CD14-positive monocyte (primary cell): ENCODE measurements at regions not wholly inside any gene's neighbourhood (a gene's known extent, or its start where the extent isn't known, plus 50 kb on each side); places are given as distances from the start of the nearest gene placed in this dataset.
A peak's percentile ranks its signal among the peaks of the same experiment; 100 is the strongest.

Source experiments
- DNase-seq, 3 donors: peaks; one replicate each; pipeline ENCODE4 v3.0.0-alpha.2; 2011 to 2022
- H2AFZ ChIP-seq: 2 replicates; pipeline ENCODE4 v1.6.0; 2012; ENCODE audit warnings: mild to moderate bottlenecking, low read depth, low read length, inconsistent platforms; ENCODE audit not compliant: insufficient read depth, poor library complexity, severe bottlenecking
- H3K27ac ChIP-seq, 2 donors: 1 replicate in 1 of 2; 2 replicates in 1 of 2; pipeline ENCODE4 v1.5.1; 2012 to 2013; ENCODE audit warnings: low read length in 2 of 2, control low read depth in 1 of 2, inconsistent platforms in 1 of 2, low read depth in 1 of 2, mild to moderate bottlenecking in 1 of 2
- H3K27me3 ChIP-seq, 2 donors: one replicate each; pipeline versions ENCODE4 v1.6.0 to v1.6.1; 2011 to 2013; ENCODE audit warnings: low read length in 2 of 2; ENCODE audit not compliant: control insufficient read depth in 2 of 2, insufficient read depth in 2 of 2
- H3K36me3 ChIP-seq, 2 donors: replicated peaks in 1 of 2; 1 replicate in 1 of 2; 2 replicates in 1 of 2; pipeline versions ENCODE4 v1.5.1 to v1.6.1; 2012 to 2013; ENCODE audit warnings: low read length in 2 of 2, control low read depth in 1 of 2, inconsistent platforms in 1 of 2, mild to moderate bottlenecking in 1 of 2; ENCODE audit not compliant: insufficient read depth in 2 of 2, control insufficient read depth in 1 of 2
- H3K4me1 ChIP-seq, 2 donors: 1 replicate in 1 of 2; 2 replicates in 1 of 2; pipeline versions ENCODE4 v1.5.1 to v1.6.1; 2012 to 2013; ENCODE audit warnings: low read length in 2 of 2, control low read depth in 1 of 2, inconsistent platforms in 1 of 2, mild to moderate bottlenecking in 1 of 2, moderate library complexity in 1 of 2; ENCODE audit not compliant: insufficient read depth in 2 of 2, control insufficient read depth in 1 of 2
- H3K4me2 ChIP-seq: replicated peaks from 2 replicates; pipeline ENCODE3; 2012; ENCODE audit warnings: low read length, moderate library complexity, mild to moderate bottlenecking; ENCODE audit not compliant: poor library complexity, severe bottlenecking; ENCODE audit errors: extremely low read depth
- H3K4me3 ChIP-seq, 3 experiments: fragments of 200-600 bp in 1 of 3; sonication (generic) in 1 of 3; replicated peaks in 1 of 3; 1 replicate in 2 of 3; 2 replicates in 1 of 3; pipeline ENCODE4 v1.5.1; 2011 to 2013; ENCODE audit warnings: low read length in 3 of 3, mild to moderate bottlenecking in 3 of 3, control low read depth in 2 of 3, low read depth in 2 of 3, inconsistent platforms in 1 of 3, moderate library complexity in 1 of 3
- H3K79me2 ChIP-seq: 2 replicates; pipeline ENCODE4 v1.6.0; 2012; ENCODE audit warnings: mild to moderate bottlenecking, control low read depth, inconsistent platforms, low read length, moderate library complexity; ENCODE audit not compliant: insufficient read depth
- H3K9ac ChIP-seq: 2 replicates; pipeline ENCODE4 v1.6.0; 2017; ENCODE audit warnings: low read length, mild to moderate bottlenecking; ENCODE audit not compliant: insufficient read depth, poor library complexity, severe bottlenecking
- H3K9me3 ChIP-seq, 2 donors: replicated peaks in 1 of 2; 1 replicate in 1 of 2; 2 replicates in 1 of 2; pipeline versions ENCODE4 v1.5.1 to v1.6.1; 2012 to 2013; ENCODE audit warnings: low read length in 2 of 2, control low read depth in 1 of 2; ENCODE audit not compliant: control insufficient read depth in 1 of 2, insufficient read depth in 1 of 2
- H4K20me1 ChIP-seq: 2 replicates; pipeline ENCODE4 v1.6.0; 2012; ENCODE audit warnings: mild to moderate bottlenecking, low read length, control low read depth, moderate library complexity; ENCODE audit not compliant: insufficient read depth
- H3K27ac Mint-ChIP-seq, 7 donors: one replicate each; pipeline ENCODE4 v1.8.0; 2020; ENCODE audit warnings: mild to moderate bottlenecking in 7 of 7, mixed read lengths in 7 of 7, moderate library complexity in 6 of 7, inconsistent platforms in 2 of 7
- H3K27me3 Mint-ChIP-seq, 3 donors: one replicate each; pipeline ENCODE4 v1.8.0; 2021 to 2022; ENCODE audit warnings: low read depth in 3 of 3, mild to moderate bottlenecking in 3 of 3, mixed read lengths in 3 of 3, moderate library complexity in 3 of 3, inconsistent platforms in 1 of 3
- H3K36me3 Mint-ChIP-seq, 2 donors: one replicate each; pipeline ENCODE4 v1.8.0; 2020; ENCODE audit warnings: mixed read lengths in 2 of 2, inconsistent platforms in 1 of 2, mild to moderate bottlenecking in 1 of 2
- H3K4me1 Mint-ChIP-seq: one replicate; pipeline ENCODE4 v1.8.0; 2020; ENCODE audit warnings: mild to moderate bottlenecking, mixed read lengths
- H3K4me3 Mint-ChIP-seq, 2 donors: one replicate each; pipeline ENCODE4 v1.8.0; 2020; ENCODE audit warnings: mild to moderate bottlenecking in 2 of 2, mixed read lengths in 2 of 2, moderate library complexity in 1 of 2
- H3K9me3 Mint-ChIP-seq, 7 donors: one replicate each; pipeline ENCODE4 v1.8.0; 2020 to 2022; ENCODE audit warnings: mixed read lengths in 7 of 7, mild to moderate bottlenecking in 6 of 7, moderate library complexity in 6 of 7, inconsistent platforms in 2 of 7
- WGBS: methylation state at CpG from one replicate; pipeline ENCODE4 v1.1.5; 2013; ENCODE audit warnings: missing lambda C conversion rate; ENCODE audit not compliant: insufficient coverage; 5-methylcytosine and 5-hydroxymethylcytosine counted together
- intact Hi-C, 2 donors: fragments of 100-400 bp; cut with micrococcal nuclease; formaldehyde crosslinking; loops; one replicate each; pipeline versions ENCODE4 v1.15.0 to v1.15.1; 2023
- TF ChIP-seq, protein P1 (sequence below): fragments of 200-600 bp; IDR thresholded peaks from one replicate; pipeline ENCODE4 v1.8.0; 2022; ENCODE audit warnings: antibody characterized with exemption, mild to moderate bottlenecking

DNA sequence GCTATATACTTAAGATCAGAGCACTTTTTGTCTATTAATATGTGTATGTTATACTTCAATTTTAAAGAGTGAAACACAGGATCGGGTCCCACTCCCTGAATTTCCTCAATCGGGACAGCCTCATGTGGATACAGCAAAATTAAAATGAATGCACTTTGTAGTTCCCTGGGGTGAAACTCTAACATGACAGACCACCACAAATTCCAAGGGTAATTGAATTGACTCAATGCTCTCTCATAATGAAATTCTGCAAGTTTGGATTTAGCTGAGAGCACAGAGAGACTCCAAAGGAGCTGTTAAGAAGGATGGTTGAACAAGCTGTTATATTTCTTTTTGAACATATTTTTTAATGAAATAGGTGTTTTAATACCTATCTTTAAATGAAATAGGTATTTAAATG lies 413.6 kb downstream of the GXYLT1 start:
- Mint-ChIP-seq H3K36me3 (no peaks in the 10 kb centered on the region), H3K9me3 (peaks cover 0 to 19% (median 4%) of the 10 kb centered on the region in 7 donors), H3K27me3 (no peaks in the 10 kb centered on the region), H3K4me1 (no peaks in the 10 kb centered on the region), H3K27ac (no peak overlapping the region), H3K4me3 (no peak overlapping the region)
- no peaks in the 10 kb centered on the region for H3K36me3 ChIP-seq
- no peaks in the 10 kb centered on the region for H4K20me1 ChIP-seq
- no peak overlapping the region for H3K27ac ChIP-seq
- H3K79me2 ChIP-seq, result no peaks in the 10 kb centered on the region
- intact Hi-C loops, result no loop called here
- no peaks in the 10 kb centered on the region for H3K4me1 ChIP-seq
- H3K4me2 ChIP-seq, result no peak overlapping the region
- H3K27me3 ChIP-seq, result no peaks in the 10 kb centered on the region
- no peak overlapping the region for H3K4me3 ChIP-seq
- H2AFZ ChIP-seq, result no peak overlapping the region
- no peak overlapping the region for H3K9ac ChIP-seq
- TF ChIP-seq, protein P1, sequence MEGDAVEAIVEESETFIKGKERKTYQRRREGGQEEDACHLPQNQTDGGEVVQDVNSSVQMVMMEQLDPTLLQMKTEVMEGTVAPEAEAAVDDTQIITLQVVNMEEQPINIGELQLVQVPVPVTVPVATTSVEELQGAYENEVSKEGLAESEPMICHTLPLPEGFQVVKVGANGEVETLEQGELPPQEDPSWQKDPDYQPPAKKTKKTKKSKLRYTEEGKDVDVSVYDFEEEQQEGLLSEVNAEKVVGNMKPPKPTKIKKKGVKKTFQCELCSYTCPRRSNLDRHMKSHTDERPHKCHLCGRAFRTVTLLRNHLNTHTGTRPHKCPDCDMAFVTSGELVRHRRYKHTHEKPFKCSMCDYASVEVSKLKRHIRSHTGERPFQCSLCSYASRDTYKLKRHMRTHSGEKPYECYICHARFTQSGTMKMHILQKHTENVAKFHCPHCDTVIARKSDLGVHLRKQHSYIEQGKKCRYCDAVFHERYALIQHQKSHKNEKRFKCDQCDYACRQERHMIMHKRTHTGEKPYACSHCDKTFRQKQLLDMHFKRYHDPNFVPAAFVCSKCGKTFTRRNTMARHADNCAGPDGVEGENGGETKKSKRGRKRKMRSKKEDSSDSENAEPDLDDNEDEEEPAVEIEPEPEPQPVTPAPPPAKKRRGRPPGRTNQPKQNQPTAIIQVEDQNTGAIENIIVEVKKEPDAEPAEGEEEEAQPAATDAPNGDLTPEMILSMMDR, result no peak
- no CpG with 5 or more reads among the region's 2 CpGs for WGBS
- DNase-seq, result no peak
- peaks cover 0 to 5% of the 10 kb centered on the region in 2 donors for H3K9me3 ChIP-seq

DNA sequence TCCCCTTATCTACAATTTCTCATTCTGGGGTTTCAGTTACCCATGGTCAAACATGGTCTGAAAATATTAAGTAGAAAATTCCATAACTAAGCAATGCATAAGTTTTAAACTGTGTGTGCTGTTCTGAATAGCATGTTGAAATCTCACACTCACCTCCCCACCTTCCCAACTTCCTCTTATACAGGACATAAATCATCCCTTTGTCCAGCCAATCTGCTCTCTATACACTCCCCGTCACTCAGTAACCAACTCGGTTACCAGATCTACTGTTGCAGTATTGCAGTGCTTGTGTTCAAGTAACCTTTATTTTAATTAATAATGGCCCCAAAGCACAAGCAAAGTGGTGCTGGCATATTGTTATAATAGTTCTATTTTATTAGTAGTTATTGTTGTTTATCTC lies 420.5 kb downstream of the GXYLT1 start:
- Histone ChIP-seq H3K36me3 (no peaks in the 10 kb centered on the region), H3K79me2 (no peaks in the 10 kb centered on the region), H2AFZ (no peak overlapping the region), H3K4me2 (no peak overlapping the region), H3K9me3 (peaks cover 0 to 5% of the 10 kb centered on the region in 2 donors), H3K9ac (no peak overlapping the region), H3K4me1 (no peaks in the 10 kb centered on the region), H3K4me3 (no peak overlapping the region), H4K20me1 (no peaks in the 10 kb centered on the region), H3K27me3 (no peaks in the 10 kb centered on the region), H3K27ac (no peak overlapping the region)
- no CpG with 5 or more reads among the region's 2 CpGs for WGBS
- H3K4me3 Mint-ChIP-seq, result no peak overlapping the region
- intact Hi-C loops, result no loop called here
- TF ChIP-seq, protein P1, result no peak
- DNase-seq, result peak; percentile 3 to 29 (median 22)
- no peaks in the 10 kb centered on the region for H3K27me3 Mint-ChIP-seq
- H3K4me1 Mint-ChIP-seq, result peaks cover 3% of the 10 kb centered on the region
- peaks cover 0 to 9% (median 0%) of the 10 kb centered on the region in 7 donors for H3K9me3 Mint-ChIP-seq
- no peak overlapping the region for H3K27ac Mint-ChIP-seq
- no peaks in the 10 kb centered on the region for H3K36me3 Mint-ChIP-seq
